GM12891 (cell line): ENCODE measurements at regions not wholly inside any gene's neighbourhood (a gene's known extent, or its start where the extent isn't known, plus 50 kb on each side); places are given as distances from the start of the nearest gene placed in this dataset.

Source experiments
- POLR2A ChIP-seq: IDR thresholded peaks from 2 replicates; pipeline ENCODE4 v1.6.1; 2011; ENCODE audit warnings: low read depth, low read length, control low read depth
- POLR2AphosphoS5 ChIP-seq: IDR thresholded peaks from 2 replicates; pipeline ENCODE4 v1.6.1; 2011; ENCODE audit warnings: low read depth, low read length, control low read depth
- POU2F2 ChIP-seq: IDR thresholded peaks from 2 replicates; pipeline ENCODE4 v1.6.1; 2011; ENCODE audit warnings: low read depth, mild to moderate bottlenecking, control low read depth, low read length, moderate library complexity
- SPI1 ChIP-seq: IDR thresholded peaks from 2 replicates; pipeline ENCODE4 v1.6.1; 2011; ENCODE audit warnings: low read depth, low read length, control low read depth
- TAF1 ChIP-seq: IDR thresholded peaks from 2 replicates; pipeline ENCODE4 v1.6.1; 2011; ENCODE audit warnings: low read depth, low read length, control low read depth

DNA sequence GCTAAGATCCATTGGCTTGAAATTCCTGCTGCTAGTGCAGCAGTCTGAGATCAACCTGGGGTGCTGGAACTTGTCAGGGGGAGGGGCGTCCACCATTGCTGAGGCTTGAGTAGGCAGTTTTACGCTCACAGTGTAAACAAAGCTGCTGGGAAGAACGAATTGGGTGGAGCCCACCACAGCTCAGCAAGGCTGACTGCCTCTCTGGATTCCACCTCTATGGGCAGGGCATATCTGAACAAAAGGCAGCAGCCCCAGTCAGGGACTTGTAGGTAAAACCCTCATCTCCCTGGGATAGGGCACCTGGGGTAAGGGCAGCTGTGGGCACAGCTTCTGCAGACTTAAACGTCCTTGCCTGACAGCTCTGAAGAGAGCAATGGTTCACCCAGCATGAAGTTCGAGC lies 191.7 kb downstream of the ALG10B start:
- TF ChIP-seq POLR2AphosphoS5 (no peak), POLR2A (no peak), TAF1 (no peak), SPI1 (no peak), POU2F2 (no peak)
